ENCODE measurements at regions not wholly inside any gene's neighbourhood (a gene's known extent, or its start where the extent isn't known, plus 50 kb on each side); places are given as distances from the start of the nearest gene placed in this dataset.

GRCh38 chr3:181570472-181570871 lies 141.3 kb upstream of the SOX2 start:
- H3K9ac ChIP-seq (ENCODE audit: low read length) = no peak overlapping the region
- H3K79me2 ChIP-seq (ENCODE audit: low read length) = no peaks in the 10 kb centered on the region
- H2AFZ ChIP-seq (ENCODE audit: low read depth, low read length) = no peak overlapping the region
- no peaks in the 10 kb centered on the region for H4K20me1 ChIP-seq (ENCODE audit: insufficient read depth, low read length)
- no peaks in the 10 kb centered on the region for H3K4me1 ChIP-seq (ENCODE audit: low read length)
- no peak overlapping the region for H3K4me2 ChIP-seq (ENCODE audit: low read length)
- H3K36me3 ChIP-seq (replicated peaks; ENCODE audit: low read depth, low read length) = no peaks in the 10 kb centered on the region
- H3K27me3 ChIP-seq (ENCODE audit: low read depth, low read length) = no peaks in the 10 kb centered on the region
- H3K9me3 ChIP-seq (ENCODE audit: insufficient read depth, low read length) = no peaks in the 10 kb centered on the region
- no peak overlapping the region for H3K4me3 ChIP-seq (ENCODE audit: low read length)
- TF ChIP-seq CTCF (IDR thresholded peaks at IDR 0.05; ENCODE audit: low read depth, low read length) (no peak), EZH2phosphoT487 (IDR thresholded peaks at IDR 0.05; ENCODE audit: low read depth) (no peak)
- H3K27ac ChIP-seq (ENCODE audit: low read length) = no peak overlapping the region

- TF ChIP-seq CTCF (IDR thresholded peaks at IDR 0.05; ENCODE audit: low read depth, low read length) = no peak
- no peak for TF ChIP-seq EZH2phosphoT487 (IDR thresholded peaks at IDR 0.05; ENCODE audit: low read depth)
- H3K9me3 ChIP-seq (ENCODE audit: insufficient read depth, low read length) = no peaks in the 10 kb centered on the region
- no peak overlapping the region for H3K27ac ChIP-seq (ENCODE audit: low read length)
- H2AFZ ChIP-seq (ENCODE audit: low read depth, low read length) = no peak overlapping the region
- H3K4me2 ChIP-seq (ENCODE audit: low read length) = no peak overlapping the region
- no peaks in the 10 kb centered on the region for H3K27me3 ChIP-seq (ENCODE audit: low read depth, low read length)
- H3K9ac ChIP-seq (ENCODE audit: low read length) = no peak overlapping the region
- no peaks in the 10 kb centered on the region for H4K20me1 ChIP-seq (ENCODE audit: insufficient read depth, low read length)
- H3K4me1 ChIP-seq (ENCODE audit: low read length) = no peaks in the 10 kb centered on the region
- no peaks in the 10 kb centered on the region for H3K36me3 ChIP-seq (replicated peaks; ENCODE audit: low read depth, low read length)
- H3K79me2 ChIP-seq (ENCODE audit: low read length) = no peaks in the 10 kb centered on the region
- H3K4me3 ChIP-seq (ENCODE audit: low read length) = no peak overlapping the region
Observed at GRCh38 chr3:181569356-181569940, 142.3 kb upstream of the SOX2 start.

- no peaks in the 10 kb centered on the region for H3K27me3 ChIP-seq (ENCODE audit: low read depth, low read length)
- no peak overlapping the region for H3K9ac ChIP-seq (ENCODE audit: low read length)
- H3K4me1 ChIP-seq (ENCODE audit: low read length) = no peaks in the 10 kb centered on the region
- H3K9me3 ChIP-seq (ENCODE audit: insufficient read depth, low read length) = no peaks in the 10 kb centered on the region
- TF ChIP-seq EZH2phosphoT487 (IDR thresholded peaks at IDR 0.05; ENCODE audit: low read depth) (no peak), CTCF (IDR thresholded peaks at IDR 0.05; ENCODE audit: low read depth, low read length) (no peak)
- H3K27ac ChIP-seq (ENCODE audit: low read length) = no peak overlapping the region
- H3K36me3 ChIP-seq (replicated peaks; ENCODE audit: low read depth, low read length) = no peaks in the 10 kb centered on the region
- H4K20me1 ChIP-seq (ENCODE audit: insufficient read depth, low read length) = no peaks in the 10 kb centered on the region
- H2AFZ ChIP-seq (ENCODE audit: low read depth, low read length) = no peak overlapping the region
- no peak overlapping the region for H3K4me3 ChIP-seq (ENCODE audit: low read length)
- H3K79me2 ChIP-seq (ENCODE audit: low read length) = no peaks in the 10 kb centered on the region
- no peak overlapping the region for H3K4me2 ChIP-seq (ENCODE audit: low read length)
Observed at GRCh38 chr3:181568693-181569092, 143.0 kb upstream of the SOX2 start.

- H3K4me3 ChIP-seq (ENCODE audit: low read length) = no peak overlapping the region
- no peaks in the 10 kb centered on the region for H3K36me3 ChIP-seq (replicated peaks; ENCODE audit: low read depth, low read length)
- H4K20me1 ChIP-seq (ENCODE audit: insufficient read depth, low read length) = no peaks in the 10 kb centered on the region
- H3K4me1 ChIP-seq (ENCODE audit: low read length) = no peaks in the 10 kb centered on the region
- TF ChIP-seq CTCF (IDR thresholded peaks at IDR 0.05; ENCODE audit: low read depth, low read length) = no peak
- no peak for TF ChIP-seq EZH2phosphoT487 (IDR thresholded peaks at IDR 0.05; ENCODE audit: low read depth)
- H3K27me3 ChIP-seq (ENCODE audit: low read depth, low read length) = no peaks in the 10 kb centered on the region
- no peaks in the 10 kb centered on the region for H3K79me2 ChIP-seq (ENCODE audit: low read length)
- H3K27ac ChIP-seq (ENCODE audit: low read length) = no peak overlapping the region
- no peaks in the 10 kb centered on the region for H3K9me3 ChIP-seq (ENCODE audit: insufficient read depth, low read length)
- no peak overlapping the region for H3K4me2 ChIP-seq (ENCODE audit: low read length)
- H2AFZ ChIP-seq (ENCODE audit: low read depth, low read length) = no peak overlapping the region
- no peak overlapping the region for H3K9ac ChIP-seq (ENCODE audit: low read length)
Observed at GRCh38 chr3:181568248-181568647, 143.5 kb upstream of the SOX2 start.

Data from OCI-LY3 (cell line).